Hepatocyte (in vitro differentiated cells): ENCODE measurements at regions not wholly inside any gene's neighbourhood (a gene's known extent, or its start where the extent isn't known, plus 50 kb on each side); places are given as distances from the start of the nearest gene placed in this dataset.

Source experiments
- CTCF ChIP-seq: fragments of 200-600 bp; sonication (generic); IDR thresholded peaks from 2 replicates; pipeline ENCODE4 v1.5.1; 2016; ENCODE audit warnings: antibody characterized with exemption, mild to moderate bottlenecking; ENCODE audit not compliant: poor library complexity
- EZH2 ChIP-seq: fragments of 200-600 bp; sonication (generic); IDR thresholded peaks from 2 replicates; pipeline ENCODE4 v1.6.1; 2016; ENCODE audit warnings: antibody characterized with exemption, mild to moderate bottlenecking, borderline replicate concordance
- EZH2phosphoT487 ChIP-seq: fragments of 200-600 bp; sonication (generic); IDR thresholded peaks from one replicate; pipeline ENCODE4 v1.6.1; 2018; ENCODE audit warnings: antibody characterized with exemption, mild to moderate bottlenecking, low read depth, moderate library complexity; ENCODE audit not compliant: unreplicated experiment, severe bottlenecking

DNA sequence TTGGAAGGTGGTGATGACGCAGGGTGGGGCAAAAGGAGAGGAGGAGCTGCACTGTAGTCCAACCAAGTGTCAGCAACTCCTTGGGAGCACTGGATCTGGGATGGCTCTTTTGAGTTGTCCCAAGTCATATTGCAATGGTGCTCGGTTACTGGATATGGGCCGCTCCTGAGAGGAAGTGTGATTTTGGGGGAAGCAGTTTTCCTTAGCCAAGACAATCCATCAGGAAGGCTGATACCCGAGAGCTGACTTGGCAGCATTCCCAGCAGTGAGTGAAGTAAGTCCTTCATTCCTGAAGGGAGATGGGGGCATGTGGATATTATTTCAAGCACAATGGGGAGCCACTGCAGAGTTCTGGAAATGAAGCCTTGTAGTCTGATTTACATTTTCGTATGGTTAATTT, 354.1 kb downstream of the RFPL4B start:
- TF ChIP-seq CTCF (no peak), EZH2 (no peak), EZH2phosphoT487 (no peak)
